ENCODE measurements at regions not wholly inside any gene's neighbourhood (a gene's known extent, or its start where the extent isn't known, plus 50 kb on each side); places are given as distances from the start of the nearest gene placed in this dataset.

- 58% methylated on average over 2 of the region's 2 CpGs for WGBS (ENCODE audit: low lambda C conversion rate)
- CTCF ChIA-PET = interaction anchor here (0.6 to 1.4 kb wide), 3 partner anchors 13 to 748 kb away, joined by 3 to 6 read pairs (median 5); no protein-coding TSS in a partner anchor
Measured at GRCh38 chr18:11307716-11308115, 158.3 kb upstream of the PIEZO2 start.

More at GRCh38 chr18:11307716-11308115, 158.3 kb upstream of the PIEZO2 start:
- Histone ChIP-seq H3K4me2 (no peak overlapping the region), H3K36me3 (replicated peaks in 1 of 2; ENCODE audit: control insufficient read depth in 1 of 2, insufficient read depth in 2 of 2, low read length in 1 of 2) (no peaks in the 10 kb centered on the region), H3K9me2 (no peaks in the 10 kb centered on the region), H3K27me3 (ENCODE audit: insufficient read depth) (no peaks in the 10 kb centered on the region), H2AFZ (ENCODE audit: low read depth) (no peak overlapping the region), H3K27ac (ENCODE audit: low read depth in 2 of 2, low read length in 1 of 2) (no peak overlapping the region), H3K4me3 (ENCODE audit: low read depth in 2 of 2, low read length in 1 of 2) (no peak overlapping the region), H4K20me1 (ENCODE audit: insufficient read depth) (no peaks in the 10 kb centered on the region), H3F3A (replicated peaks; ENCODE audit: insufficient read depth) (no peaks in the 10 kb centered on the region), H3K9ac (no peak overlapping the region), H3K9me3 (no peaks in the 10 kb centered on the region), H3K79me2 (ENCODE audit: insufficient read depth) (no peaks in the 10 kb centered on the region), H3K4me1 (ENCODE audit: control insufficient read depth in 1 of 2, insufficient read depth in 2 of 2, low read depth in 1 of 2, low read length in 1 of 2) (0 out of 4 replicates have a peak, but pooled peaks cover 0 to 6% of the 10 kb centered on the region in 2 experiments)
- DNase-seq = no peak
- no peak for TF ChIP-seq FOXM1 (IDR thresholded peaks at IDR 0.05; ENCODE audit: low read depth)
- TF ChIP-seq CHD2 (IDR thresholded peaks at IDR 0.05; ENCODE audit: low read length, partially characterized antibody) = no peak
- no peak for TF ChIP-seq YY1 (IDR thresholded peaks at IDR 0.05; ENCODE audit: low read depth)
- TF ChIP-seq NFIC (IDR thresholded peaks at IDR 0.05; ENCODE audit: borderline replicate concordance) = no peak
- no peak for TF ChIP-seq REST (IDR thresholded peaks at IDR 0.05; ENCODE audit: low read depth, low read length)
- no peak for TF ChIP-seq EP300 (IDR thresholded peaks at IDR 0.05; ENCODE audit: borderline replicate concordance in 1 of 2, low read depth in 1 of 2, low read length in 1 of 2)
- TF ChIP-seq RXRA (IDR thresholded peaks at IDR 0.05; ENCODE audit: borderline replicate concordance, low read depth) = no peak
- TF ChIP-seq RFX5 (IDR thresholded peaks at IDR 0.05; ENCODE audit: low read length) = no peak
- TF ChIP-seq RAD21 (IDR thresholded peaks at IDR 0.05; ENCODE audit: low read length) = no peak
- TF ChIP-seq, protein P1, sequence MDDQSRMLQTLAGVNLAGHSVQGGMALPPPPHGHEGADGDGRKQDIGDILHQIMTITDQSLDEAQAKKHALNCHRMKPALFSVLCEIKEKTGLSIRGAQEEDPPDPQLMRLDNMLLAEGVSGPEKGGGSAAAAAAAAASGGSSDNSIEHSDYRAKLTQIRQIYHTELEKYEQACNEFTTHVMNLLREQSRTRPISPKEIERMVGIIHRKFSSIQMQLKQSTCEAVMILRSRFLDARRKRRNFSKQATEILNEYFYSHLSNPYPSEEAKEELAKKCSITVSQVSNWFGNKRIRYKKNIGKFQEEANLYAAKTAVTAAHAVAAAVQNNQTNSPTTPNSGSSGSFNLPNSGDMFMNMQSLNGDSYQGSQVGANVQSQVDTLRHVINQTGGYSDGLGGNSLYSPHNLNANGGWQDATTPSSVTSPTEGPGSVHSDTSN (IDR thresholded peaks at IDR 0.05) = no peak
- no peak for TF ChIP-seq POLR2AphosphoS5 (IDR thresholded peaks at IDR 0.05; ENCODE audit: low read depth, low read length)
- no peak for TF ChIP-seq MAX (IDR thresholded peaks at IDR 0.05; ENCODE audit: low read depth)
- TF ChIP-seq, protein P2, sequence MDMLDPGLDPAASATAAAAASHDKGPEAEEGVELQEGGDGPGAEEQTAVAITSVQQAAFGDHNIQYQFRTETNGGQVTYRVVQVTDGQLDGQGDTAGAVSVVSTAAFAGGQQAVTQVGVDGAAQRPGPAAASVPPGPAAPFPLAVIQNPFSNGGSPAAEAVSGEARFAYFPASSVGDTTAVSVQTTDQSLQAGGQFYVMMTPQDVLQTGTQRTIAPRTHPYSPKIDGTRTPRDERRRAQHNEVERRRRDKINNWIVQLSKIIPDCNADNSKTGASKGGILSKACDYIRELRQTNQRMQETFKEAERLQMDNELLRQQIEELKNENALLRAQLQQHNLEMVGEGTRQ (IDR thresholded peaks at IDR 0.05; ENCODE audit: borderline replicate concordance, low read depth, low read length) = no peak
- POLR2A ChIA-PET = no interaction called here
